Superior temporal gyrus (tissue), 1 donor: ENCODE measurements at regions not wholly inside any gene's neighbourhood (a gene's known extent, or its start where the extent isn't known, plus 50 kb on each side); places are given as distances from the start of the nearest gene placed in this dataset.
A peak's percentile ranks its signal among the peaks of the same experiment; 100 is the strongest.

Experiments
- DNase-seq: peaks from one replicate; pipeline ENCODE4 v3.0.0-alpha.2; 2016; ENCODE audit errors: extremely low spot score

DNA sequence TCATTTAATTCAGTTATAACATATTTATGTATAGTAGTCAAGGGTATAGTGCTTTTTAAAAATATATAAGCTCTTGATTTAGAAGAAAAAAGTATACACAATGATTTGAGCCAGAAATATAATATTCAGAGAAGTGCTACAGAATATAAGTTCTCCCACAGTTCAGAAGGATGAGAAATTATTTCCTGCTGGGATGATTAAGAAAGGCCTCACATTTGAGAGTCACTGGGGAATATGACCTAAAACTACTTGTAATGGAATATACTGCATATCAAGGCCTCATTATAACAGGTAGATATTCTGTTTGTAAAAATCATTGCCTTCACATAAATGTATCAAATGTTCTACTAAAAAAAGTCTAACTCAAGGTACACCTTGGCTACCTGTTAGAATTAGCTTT lies 203.5 kb downstream of the MBD2 start:
- no peak for DNase-seq

DNA sequence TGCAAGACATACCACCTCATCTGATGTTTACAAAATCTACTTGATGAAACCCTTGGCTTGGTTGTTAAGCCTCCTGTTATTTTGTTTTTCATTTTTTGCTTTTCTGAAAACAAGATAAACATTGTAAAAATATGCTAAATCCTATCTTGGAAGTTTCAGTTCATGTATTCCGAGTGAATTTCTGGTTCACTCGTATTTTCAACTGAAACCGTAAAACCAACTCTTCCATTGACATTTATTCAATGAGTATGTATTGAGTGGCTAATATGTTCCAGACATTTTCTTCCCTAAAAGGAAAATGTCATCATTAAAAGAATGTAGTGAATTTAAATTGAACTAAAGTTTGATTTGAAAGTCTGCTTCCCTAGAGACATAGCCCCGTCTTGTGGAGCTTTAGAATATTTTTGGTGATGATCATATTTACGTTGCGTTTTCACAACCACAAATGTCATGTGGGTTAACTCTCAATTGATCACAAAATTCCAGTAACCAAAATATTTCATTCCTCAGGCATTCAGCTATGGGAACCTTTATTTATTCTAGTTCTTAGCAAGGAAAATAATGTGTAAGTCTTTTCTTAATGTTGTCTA lies 204.2 kb downstream of the MBD2 start:
- DNase-seq, result no peak

DNA sequence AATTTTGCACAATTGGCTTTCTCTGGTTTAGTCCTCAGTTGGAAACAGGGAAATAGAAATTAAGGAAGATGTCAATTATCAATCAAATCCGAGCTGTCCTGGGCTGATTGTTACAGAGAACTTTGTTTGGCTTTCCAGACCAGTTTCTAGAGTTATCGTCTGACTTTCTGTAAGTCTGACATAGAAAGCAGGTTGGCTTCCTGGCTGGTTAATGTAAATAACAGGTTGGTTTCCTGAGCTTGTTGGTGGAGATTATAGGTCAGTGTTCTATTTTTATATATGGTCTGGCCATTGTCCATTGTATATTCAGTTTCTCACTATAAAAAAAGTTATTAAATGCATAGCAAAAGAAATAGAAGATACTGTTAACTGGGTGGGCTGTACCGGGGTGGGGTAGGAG lies 204.8 kb downstream of the MBD2 start:
- DNase-seq, result no peak

- DNase-seq, result no peak
Observed at GRCh38 chr18:54013452-54013851, 211.0 kb downstream of the MBD2 start.

DNA sequence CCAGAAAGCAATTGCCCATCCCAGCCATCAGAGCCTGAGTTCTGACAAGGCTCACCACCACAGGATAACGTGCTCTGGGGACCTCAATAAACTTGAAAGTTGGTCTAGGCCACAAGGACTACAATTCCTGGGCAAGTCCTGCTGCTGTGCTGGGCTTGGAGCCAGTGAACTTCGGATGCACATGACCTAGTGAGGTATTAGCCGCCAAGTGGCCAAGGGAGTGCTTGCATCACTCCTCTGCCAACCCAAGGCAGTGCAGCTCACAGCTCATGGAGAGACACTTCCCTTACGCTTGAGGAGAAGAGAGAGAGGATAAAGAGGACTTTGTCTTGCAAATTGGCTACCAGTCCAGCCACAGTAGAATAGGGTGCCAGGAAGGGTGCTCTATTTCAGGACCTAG lies 219.6 kb downstream of the MBD2 start:
- DNase-seq, result no peak

DNA sequence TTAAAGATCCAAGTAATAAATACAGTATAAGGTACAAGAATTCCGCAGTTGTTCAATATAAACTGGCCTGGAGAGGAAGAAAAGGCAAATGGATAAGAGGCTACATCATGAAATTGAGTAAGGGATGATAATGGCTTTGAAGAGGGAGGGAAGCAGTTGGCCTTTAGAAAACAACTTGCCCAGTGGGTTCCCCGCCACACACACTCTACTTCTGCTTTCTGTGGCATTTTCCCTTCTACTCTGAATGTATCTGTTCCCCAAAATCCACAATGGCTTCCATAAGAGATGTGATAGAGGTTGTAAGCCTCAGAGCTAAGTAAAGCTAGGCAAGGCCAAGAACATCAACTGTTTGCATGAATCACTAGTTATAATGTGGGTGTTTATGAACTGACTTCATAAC lies 221.3 kb downstream of the MBD2 start:
- no peak for DNase-seq

- DNase-seq, result no peak
Observed at GRCh38 chr18:53997064-53997463, 227.4 kb downstream of the MBD2 start.

DNA sequence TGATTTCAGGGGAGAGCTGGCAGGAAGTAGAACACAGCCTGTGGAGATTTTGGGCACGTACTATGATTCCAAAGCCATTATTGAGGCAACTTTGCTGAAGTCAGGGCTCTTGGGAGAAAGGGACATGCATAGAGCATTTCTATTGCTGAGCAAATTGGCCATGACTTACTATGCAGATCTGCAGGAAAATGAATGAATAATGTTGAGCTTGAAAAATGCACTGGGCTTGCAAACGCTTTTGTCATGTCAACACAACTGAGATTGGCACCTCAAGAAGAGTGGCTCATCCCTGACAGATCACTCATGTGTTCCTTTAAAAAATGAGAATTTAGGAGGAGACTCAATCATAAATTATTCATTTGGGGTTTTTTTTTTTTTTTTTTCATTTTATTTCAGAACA lies 230.5 kb downstream of the MBD2 start:
- DNase-seq, result no peak

GRCh38 chr18:53991805-53992204 lies 232.7 kb downstream of the MBD2 start:
- DNase-seq, result no peak

- no peak for DNase-seq
Observed at GRCh38 chr18:53991202-53991601, 233.3 kb downstream of the MBD2 start.

DNA sequence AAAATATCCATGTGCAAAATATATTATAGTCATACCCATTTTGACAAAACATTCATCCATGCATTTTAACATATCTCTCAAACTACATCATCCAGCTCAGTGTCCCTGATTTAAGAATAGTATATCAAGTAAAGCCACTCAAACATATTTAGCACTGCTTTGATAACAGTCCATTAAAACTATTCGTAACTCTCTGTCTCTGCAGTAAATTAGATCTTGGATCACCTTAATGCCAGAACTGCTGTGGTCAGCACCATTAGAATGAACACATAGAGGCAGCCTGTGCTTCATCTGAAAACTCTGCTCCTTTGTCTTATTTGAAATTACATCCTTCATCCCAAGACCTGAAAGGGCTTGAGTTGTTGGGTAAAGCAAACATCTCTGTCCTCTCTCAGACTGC lies 234.0 kb downstream of the MBD2 start:
- DNase-seq, result no peak

GRCh38 chr18:53984021-53984420 lies 240.4 kb downstream of the MBD2 start:
- no peak for DNase-seq

GRCh38 chr18:53971331-53971730 lies 253.1 kb downstream of the MBD2 start:
- no peak for DNase-seq

DNA sequence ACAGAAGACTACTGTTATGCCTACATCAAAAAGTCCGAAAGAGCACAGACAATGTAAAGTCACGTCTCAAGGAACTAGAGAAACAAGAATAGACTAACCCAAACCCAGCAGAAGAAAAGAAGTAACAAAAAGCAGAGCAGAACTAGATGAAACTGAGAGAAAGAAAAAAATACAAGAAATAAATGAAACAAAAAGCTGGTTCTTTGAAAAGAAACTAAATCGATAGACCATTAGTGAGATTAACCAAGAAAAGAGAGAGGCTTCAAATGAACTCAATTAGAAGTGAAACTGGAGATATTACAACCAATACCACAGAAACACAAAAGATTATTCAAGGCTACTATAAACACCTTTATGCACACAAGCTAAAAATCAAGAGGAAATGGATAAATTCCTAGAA lies 271.8 kb downstream of the MBD2 start:
- no peak for DNase-seq

GRCh38 chr18:53950545-53950944 lies 273.9 kb downstream of the MBD2 start:
- no peak for DNase-seq

- no peak for DNase-seq
Observed at GRCh38 chr18:53948991-53949390, 275.5 kb downstream of the MBD2 start.

DNA sequence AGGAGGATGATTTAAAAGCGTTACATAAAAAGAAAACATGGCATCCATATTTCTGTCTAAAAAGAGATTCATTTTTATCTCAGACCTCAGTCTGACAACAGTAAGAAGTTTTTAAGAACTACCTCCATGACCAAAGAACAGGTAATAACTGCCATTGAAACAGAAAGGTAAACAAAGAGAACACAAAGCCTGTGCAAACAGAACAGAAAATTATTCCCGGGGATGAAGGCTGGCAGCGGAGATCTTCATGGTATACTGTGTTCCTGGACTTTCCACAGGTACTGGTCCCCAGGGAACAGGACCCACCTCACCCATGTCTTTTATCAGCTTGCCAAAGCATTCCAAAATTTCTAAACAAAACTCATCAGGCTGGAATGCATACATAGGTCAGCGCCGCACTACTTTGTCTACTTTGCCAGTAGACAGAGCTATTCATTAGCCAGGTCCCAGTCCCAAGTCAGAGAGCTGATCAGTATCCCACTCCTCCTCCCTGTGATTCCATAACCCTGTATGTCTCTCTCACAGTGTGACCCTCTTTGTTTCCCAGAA lies 277.3 kb downstream of the MBD2 start:
- DNase-seq, result no peak

DNA sequence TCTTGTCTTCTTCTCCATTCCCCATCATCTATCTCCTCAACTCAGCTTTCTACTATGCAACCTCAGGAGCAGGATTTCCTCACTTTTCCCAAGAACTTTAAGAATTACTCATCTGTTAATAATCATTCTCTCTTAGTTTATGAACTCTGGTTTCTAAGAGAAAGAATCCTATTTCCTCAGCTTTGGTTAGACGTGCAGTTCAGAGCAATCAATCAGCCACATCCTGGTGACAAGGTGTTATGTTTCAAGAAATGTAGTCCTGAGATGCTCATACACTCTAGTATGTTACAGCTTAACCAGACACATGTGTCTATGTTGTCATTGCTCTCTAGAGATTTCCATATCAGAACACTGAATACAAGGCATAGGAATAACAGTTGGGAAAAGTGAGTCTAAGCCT lies 277.9 kb downstream of the MBD2 start:
- DNase-seq, result no peak

- no peak for DNase-seq
Observed at GRCh38 chr18:53944721-53945120, 279.7 kb downstream of the MBD2 start.

DNA sequence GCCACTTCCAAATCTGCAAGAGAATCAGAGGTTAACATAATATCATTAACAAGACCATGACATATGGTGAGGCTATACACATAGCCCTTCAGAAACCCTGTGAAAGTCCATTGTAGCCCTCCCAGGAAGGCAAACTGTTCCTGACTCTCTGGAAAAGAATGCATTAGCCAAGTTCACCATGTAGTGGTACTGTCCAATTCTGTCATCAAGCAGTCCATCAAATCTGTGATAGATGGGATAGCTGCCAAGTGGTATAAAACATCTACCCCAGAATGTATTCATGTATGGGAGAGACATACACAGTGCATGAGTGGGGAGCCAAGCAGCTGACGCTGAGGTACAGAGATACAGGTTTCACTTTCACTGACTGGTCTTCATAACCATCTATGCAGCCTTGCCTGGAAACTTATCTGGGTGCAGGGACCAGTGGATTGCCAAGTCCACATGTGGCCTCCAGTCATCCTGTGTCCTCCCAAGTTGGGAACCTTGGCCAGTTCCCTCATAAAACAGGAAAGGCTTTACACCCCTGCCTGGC lies 281.1 kb downstream of the MBD2 start:
- DNase-seq, result no peak

DNA sequence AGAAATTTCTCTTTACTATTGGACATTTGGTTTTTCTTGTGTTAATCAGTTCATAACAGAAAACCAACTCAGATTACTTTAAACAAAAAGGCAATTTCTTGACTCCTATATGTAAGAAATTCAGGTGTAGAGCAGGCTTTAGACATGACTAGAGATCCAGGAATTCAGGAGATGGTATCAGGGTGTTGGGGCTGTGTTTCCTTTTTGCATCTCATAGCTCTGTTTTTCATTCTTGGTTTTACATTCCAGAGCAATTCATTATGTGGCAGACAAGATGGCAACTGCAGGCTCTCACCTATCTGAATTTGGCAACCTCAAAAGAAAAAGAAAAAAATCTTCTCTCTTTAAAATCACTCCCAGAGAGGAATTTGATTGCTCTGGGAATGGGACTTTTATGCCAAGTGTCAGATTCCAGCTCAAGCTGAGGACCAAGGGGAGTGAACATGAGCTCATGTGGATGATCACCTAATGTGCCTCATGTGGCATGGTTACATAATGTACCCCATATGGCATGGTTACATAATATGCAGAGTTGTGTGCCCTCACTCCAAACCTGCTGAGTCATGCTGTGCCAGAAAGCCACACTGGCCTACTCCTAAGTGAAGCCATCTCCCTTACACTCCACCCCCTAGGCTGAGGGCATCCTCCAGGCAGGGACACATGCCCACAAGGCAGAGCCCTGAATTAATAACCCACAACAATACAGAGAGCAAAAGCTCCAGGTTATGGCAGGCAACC lies 282.7 kb downstream of the MBD2 start:
- peak; percentile 14 for DNase-seq

DNA sequence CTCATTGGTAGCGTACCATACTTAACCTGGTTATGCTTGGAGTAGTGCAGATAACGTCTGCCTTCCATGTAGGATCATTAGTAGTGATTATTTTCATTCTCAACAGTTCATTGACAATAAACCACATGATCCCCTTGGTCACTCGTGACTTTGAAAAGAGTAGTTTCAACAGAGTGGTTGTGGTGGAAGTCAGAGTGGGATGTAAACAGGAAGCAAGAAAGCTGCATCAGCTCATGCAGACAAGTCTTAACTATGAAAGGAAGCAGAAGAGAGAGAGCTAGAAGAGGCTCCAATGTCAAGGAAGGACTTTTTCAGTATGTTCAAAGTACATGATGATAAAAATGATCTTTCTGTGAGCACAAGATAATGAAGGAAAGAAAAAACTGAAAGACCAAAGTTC lies 287.4 kb downstream of the MBD2 start:
- no peak for DNase-seq

GRCh38 chr18:53935803-53936202 lies 288.7 kb downstream of the MBD2 start:
- DNase-seq, result no peak
